H1 (cell line): ENCODE measurements at regions not wholly inside any gene's neighbourhood (a gene's known extent, or its start where the extent isn't known, plus 50 kb on each side); places are given as distances from the start of the nearest gene placed in this dataset.

Experiments
- CTCF ChIA-PET: fragments of 300-600 bp; sonication (Branson Sonifier 250); formaldehyde crosslinking; loops from one replicate; lab custom pipeline; 2021; ENCODE audit not compliant: partially characterized antibody; lab: Charles Lee
- POLR2A ChIA-PET: fragments of 300-600 bp; sonication (Branson Sonifier 250); formaldehyde crosslinking; loops from one replicate; lab custom pipeline; 2021; ENCODE audit warnings: inconsistent platforms; ENCODE audit not compliant: partially characterized antibody; lab: Charles Lee
- DNase-seq, 2 experiments: peaks; one replicate each; pipeline versions ENCODE4 v3.0.0 to v3.0.0-alpha.2; 2010 to 2022; ENCODE audit warnings: low spot score in 2 of 2, low read depth in 1 of 2, mixed read lengths in 1 of 2
- FAIRE-seq: peaks from 2 replicates; lab custom pipeline; 2011; peaks lifted over from hg19 to GRCh38; lab: Jason Lieb, UNC
- H2AFZ ChIP-seq: 2 replicates; pipeline ENCODE4 v1.8.1; 2012; ENCODE audit warnings: low read length, inconsistent platforms
- H2AK5ac ChIP-seq: 2 replicates; pipeline ENCODE4 v1.6.1; 2013; ENCODE audit warnings: low read depth, low read length
- H2BK120ac ChIP-seq: replicated peaks from 2 replicates; pipeline ENCODE3; 2013; ENCODE audit warnings: low read depth, low read length, inconsistent platforms
- H2BK12ac ChIP-seq: 2 replicates; pipeline ENCODE4 v1.6.1; 2013; ENCODE audit warnings: low read depth, low read length
- H2BK15ac ChIP-seq: 2 replicates; pipeline ENCODE4 v1.6.1; 2013; ENCODE audit warnings: low read length
- H2BK20ac ChIP-seq: 2 replicates; pipeline ENCODE4 v1.6.1; 2013; ENCODE audit warnings: low read length
- H2BK5ac ChIP-seq: 2 replicates; pipeline ENCODE4 v1.6.1; 2013; ENCODE audit warnings: low read depth, low read length
- H3K14ac ChIP-seq: 2 replicates; pipeline ENCODE4 v1.6.1; 2013; ENCODE audit warnings: inconsistent platforms; ENCODE audit not compliant: insufficient read length
- H3K18ac ChIP-seq: 2 replicates; pipeline ENCODE4 v1.6.1; 2013; ENCODE audit warnings: low read length; ENCODE audit errors: extremely low read depth
- H3K23ac ChIP-seq: 2 replicates; pipeline ENCODE4 v1.6.1; 2013; ENCODE audit warnings: inconsistent platforms; ENCODE audit not compliant: insufficient read length
- H3K23me2 ChIP-seq: 2 replicates; pipeline ENCODE4 v1.6.1; 2013; ENCODE audit warnings: low read depth, low read length
- H3K27ac ChIP-seq: 2 replicates; pipeline ENCODE4 v1.6.1; 2011; ENCODE audit warnings: low read depth, low read length, inconsistent platforms
- H3K27me3 ChIP-seq, 4 experiments: replicated peaks in 1 of 4; 1 replicate in 1 of 4; 2 replicates in 3 of 4; pipeline versions ENCODE4 v1.6.1 to v1.8.1; 2011 to 2013; ENCODE audit warnings: low read length in 3 of 4, mild to moderate bottlenecking in 3 of 4, inconsistent platforms in 2 of 4, mixed read lengths in 2 of 4, moderate library complexity in 1 of 4; ENCODE audit not compliant: control insufficient read depth in 3 of 4, insufficient read depth in 3 of 4; ENCODE audit errors: extremely low read depth in 1 of 4
- H3K36me3 ChIP-seq, 4 experiments: 2 replicates each; pipeline versions ENCODE4 v1.6.1 to v1.8.1; 2011 to 2013; ENCODE audit warnings: mild to moderate bottlenecking in 4 of 4, low read length in 3 of 4, moderate library complexity in 2 of 4, control low read depth in 1 of 4, inconsistent platforms in 1 of 4; ENCODE audit not compliant: insufficient read depth in 4 of 4, control insufficient read depth in 2 of 4
- H3K4ac ChIP-seq: replicated peaks from 2 replicates; pipeline ENCODE3; 2013; ENCODE audit warnings: low read length, low read depth, mixed read lengths, inconsistent platforms; ENCODE audit not compliant: insufficient read length
- H3K4me1 ChIP-seq, 4 experiments: replicated peaks in 1 of 4; 1 replicate in 1 of 4; 2 replicates in 3 of 4; pipeline versions ENCODE4 v1.6.1 to v1.8.1; 2011 to 2013; ENCODE audit warnings: low read length in 3 of 4, inconsistent platforms in 2 of 4, mixed read lengths in 1 of 4; ENCODE audit not compliant: insufficient read depth in 4 of 4, control insufficient read depth in 3 of 4
- H3K4me2 ChIP-seq, 2 experiments: 2 replicates each; pipeline versions ENCODE4 v1.6.1 to v1.8.1; 2011 to 2013; ENCODE audit warnings: low read depth in 2 of 2, low read length in 2 of 2, control low read depth in 1 of 2, inconsistent platforms in 1 of 2, mild to moderate bottlenecking in 1 of 2; ENCODE audit not compliant: insufficient read depth in 1 of 2
- H3K4me3 ChIP-seq, 4 experiments: fragments of 200-600, 300-600 bp in 1 of 4; sonication (generic), shearing (Covaris generic), sonication (Bioruptor Twin) in 1 of 4; 2 replicates each; pipeline versions ENCODE4 v1.5.1 to v1.8.1; 2011 to 2016; ENCODE audit warnings: low read length in 4 of 4, low read depth in 3 of 4, control low read depth in 2 of 4, inconsistent platforms in 2 of 4, mild to moderate bottlenecking in 2 of 4, mixed read lengths in 1 of 4, moderate library complexity in 1 of 4; ENCODE audit not compliant: insufficient read depth in 2 of 4; ENCODE audit errors: extremely low read depth in 1 of 4
- H3K56ac ChIP-seq: replicated peaks from 2 replicates; pipeline ENCODE3; 2013; ENCODE audit warnings: low read depth, mild to moderate bottlenecking, mixed read lengths, low read length, inconsistent platforms; ENCODE audit not compliant: insufficient read length
- H3K79me1 ChIP-seq: 2 replicates; pipeline ENCODE4 v1.6.1; 2013; ENCODE audit warnings: low read depth, low read length, control low read depth
- H3K79me2 ChIP-seq, 2 experiments: 2 replicates each; pipeline versions ENCODE4 v1.6.1 to v1.8.1; 2012 to 2013; ENCODE audit warnings: low read length in 2 of 2, mild to moderate bottlenecking in 2 of 2, inconsistent platforms in 1 of 2; ENCODE audit not compliant: insufficient read depth in 2 of 2, control insufficient read depth in 1 of 2
- H3K9ac ChIP-seq, 4 experiments: replicated peaks in 1 of 4; 1 replicate in 1 of 4; 2 replicates in 3 of 4; pipeline versions ENCODE4 v1.6.1 to v1.8.1; 2011 to 2013; ENCODE audit warnings: low read depth in 3 of 4, low read length in 3 of 4, control low read depth in 2 of 4, mild to moderate bottlenecking in 2 of 4, moderate library complexity in 2 of 4, inconsistent platforms in 1 of 4; ENCODE audit errors: extremely low read depth in 1 of 4
- H3K9me3 ChIP-seq, 2 experiments: 2 replicates each; pipeline versions ENCODE4 v1.6.1 to v1.8.1; 2012 to 2013; ENCODE audit warnings: mild to moderate bottlenecking in 2 of 2, moderate library complexity in 2 of 2, control low read depth in 1 of 2, inconsistent platforms in 1 of 2, low read depth in 1 of 2, low read length in 1 of 2, mixed read lengths in 1 of 2; ENCODE audit not compliant: insufficient read depth in 2 of 2
- H4K20me1 ChIP-seq, 2 experiments: replicated peaks in 1 of 2; 2 replicates each; pipeline versions ENCODE3 to v1.8.1; 2011 to 2013; ENCODE audit warnings: inconsistent platforms in 2 of 2, low read length in 2 of 2, mild to moderate bottlenecking in 1 of 2; ENCODE audit not compliant: insufficient read depth in 2 of 2, control insufficient read depth in 1 of 2
- H4K5ac ChIP-seq: 2 replicates; pipeline ENCODE4 v1.6.1; 2013; ENCODE audit warnings: low read length, low read depth, mixed read lengths, inconsistent platforms; ENCODE audit not compliant: insufficient read length
- H4K8ac ChIP-seq: 2 replicates; pipeline ENCODE4 v1.8.0; 2013; ENCODE audit warnings: mild to moderate bottlenecking, moderate library complexity, low read length, inconsistent platforms; ENCODE audit not compliant: insufficient read depth; ENCODE audit errors: extremely low read depth
- H4K91ac ChIP-seq: replicated peaks from 2 replicates; pipeline ENCODE3; 2013; ENCODE audit warnings: low read length, mixed read lengths, inconsistent platforms; ENCODE audit not compliant: insufficient read length
- BRCA1 ChIP-seq: IDR thresholded peaks from 2 replicates; pipeline ENCODE4 v1.6.1; 2012; ENCODE audit warnings: low read depth, low read length, improper control_type of control experiment
- CTCF ChIP-seq, 3 experiments: IDR thresholded peaks; 1 replicate in 2 of 3; 2 replicates in 1 of 3; pipeline versions ENCODE4 v1.5.1 to v1.6.1; 2011; ENCODE audit warnings: low read length in 3 of 3, mild to moderate bottlenecking in 3 of 3, inconsistent platforms in 2 of 3, low read depth in 1 of 3, moderate library complexity in 1 of 3; ENCODE audit not compliant: insufficient read depth in 1 of 3; ENCODE audit errors: control extremely low read depth in 1 of 3
- RAD21 ChIP-seq, 2 experiments: IDR thresholded peaks in 1 of 2; conservative IDR thresholded peaks in 1 of 2; 2 replicates each; pipeline ENCODE4 v1.6.1; 2011; ENCODE audit warnings: low read depth in 2 of 2, low read length in 2 of 2, improper control_type of control experiment in 1 of 2, inconsistent platforms in 1 of 2, mild to moderate bottlenecking in 1 of 2, moderate library complexity in 1 of 2

GRCh38 chr6:48476257-48476656 lies 365.3 kb upstream of the PTCHD4 start:
- Histone ChIP-seq H3K18ac (no peak overlapping the region), H3K4me2 (no peak overlapping the region), H2BK5ac (no peak overlapping the region), H4K91ac (no peak overlapping the region), H3K27me3 (no peaks in the 10 kb centered on the region), H2AK5ac (no peak overlapping the region), H3K27ac (no peak overlapping the region), H2BK12ac (no peak overlapping the region), H3K36me3 (no peaks in the 10 kb centered on the region), H2BK15ac (no peak overlapping the region), H2AFZ (no peak overlapping the region), H3K4ac (no peak overlapping the region), H3K9ac (no peak overlapping the region), H4K8ac (no peak overlapping the region), H3K14ac (no peak overlapping the region), H3K9me3 (no peaks in the 10 kb centered on the region), H2BK20ac (no peak overlapping the region), H3K23ac (no peak overlapping the region), H3K79me2 (no peaks in the 10 kb centered on the region), H3K56ac (no peak overlapping the region), H4K5ac (no peak overlapping the region), H2BK120ac (no peak overlapping the region), H3K79me1 (no peaks in the 10 kb centered on the region), H4K20me1 (no peaks in the 10 kb centered on the region), H3K4me3 (no peak overlapping the region), H3K23me2 (no peaks in the 10 kb centered on the region), H3K4me1 (no peaks in the 10 kb centered on the region)
- DNase-seq, result peak in 1 of 2 experiments; percentile 5
- POLR2A ChIA-PET, result no interaction called here
- peak; percentile 75 for FAIRE-seq
- CTCF ChIA-PET, result interaction anchor here (0.6 to 4.0 kb wide), 29 partner anchors 9 to 930 kb away, joined by 3 to 25 read pairs (median 4); no protein-coding TSS in a partner anchor
- TF ChIP-seq CTCF (IDR thresholded peaks at IDR 0.05; ENCODE audit: control extremely low read depth in 1 of 3, insufficient read depth in 1 of 3, low read depth in 1 of 3, low read length in 3 of 3), result peak in 2 of 3 experiments; percentile 61 to 73; a peak in 3 of 4 replicates
- no peak for TF ChIP-seq BRCA1
- peak; percentile 88 to 91 for TF ChIP-seq RAD21 (IDR thresholded peaks at IDR 0.05 in 1 of 2, conservative IDR thresholded peaks at IDR 0.05 in 1 of 2; ENCODE audit: low read depth in 2 of 2, low read length in 2 of 2)
